NCI-H2196 treated with DMSO at 0.1 percent for 48 hours (cell line): ENCODE measurements at regions not wholly inside any gene's neighbourhood (a gene's known extent, or its start where the extent isn't known, plus 50 kb on each side); places are given as distances from the start of the nearest gene placed in this dataset.

Source experiments
- DNase-seq: peaks from one replicate; lab custom pipeline; 2025; ENCODE audit not compliant: unreplicated experiment; lab: John Stamatoyannopoulos, UW

DNA sequence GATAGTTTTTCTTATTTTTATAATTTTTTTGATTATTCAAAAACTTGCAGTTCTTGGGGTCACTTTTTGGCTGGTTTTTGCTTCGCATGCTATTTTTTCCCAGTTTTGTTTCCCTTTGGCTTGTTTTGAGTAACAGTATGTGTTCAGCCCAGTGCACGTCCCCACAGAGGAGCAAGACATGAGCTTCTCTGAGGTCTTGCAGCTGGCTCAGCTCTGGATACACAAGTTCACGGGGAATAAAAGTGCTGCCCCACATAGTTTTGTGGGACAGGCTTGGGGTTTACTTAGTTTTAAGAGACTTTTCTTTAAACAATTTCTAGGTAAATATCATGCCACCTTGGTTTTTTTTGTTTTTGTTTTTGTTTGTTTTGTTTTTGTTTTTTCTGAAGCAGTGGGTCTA is 297.8 kb upstream of the IRX1 start:
- DNase-seq = no peak

DNA sequence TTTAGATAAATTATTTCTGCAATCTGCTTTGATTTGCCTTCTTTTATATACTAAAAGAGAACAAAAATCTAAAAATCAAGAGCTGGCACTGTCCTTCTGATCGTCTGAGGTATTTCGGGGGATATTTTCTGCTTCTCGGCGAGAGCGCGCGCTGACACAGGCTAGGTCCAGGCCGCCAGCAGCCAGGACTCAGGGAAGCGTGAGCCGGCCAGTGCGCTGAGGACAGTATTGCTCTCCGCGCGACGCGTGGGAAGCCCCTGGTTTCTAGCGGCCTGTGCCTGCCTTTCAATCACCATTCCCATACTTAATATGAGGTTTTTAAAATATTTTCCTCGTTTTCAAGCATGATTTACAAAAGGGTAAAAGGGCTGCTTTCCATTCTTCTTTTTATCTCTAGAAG is 307.3 kb upstream of the IRX1 start:
- no peak for DNase-seq

DNA sequence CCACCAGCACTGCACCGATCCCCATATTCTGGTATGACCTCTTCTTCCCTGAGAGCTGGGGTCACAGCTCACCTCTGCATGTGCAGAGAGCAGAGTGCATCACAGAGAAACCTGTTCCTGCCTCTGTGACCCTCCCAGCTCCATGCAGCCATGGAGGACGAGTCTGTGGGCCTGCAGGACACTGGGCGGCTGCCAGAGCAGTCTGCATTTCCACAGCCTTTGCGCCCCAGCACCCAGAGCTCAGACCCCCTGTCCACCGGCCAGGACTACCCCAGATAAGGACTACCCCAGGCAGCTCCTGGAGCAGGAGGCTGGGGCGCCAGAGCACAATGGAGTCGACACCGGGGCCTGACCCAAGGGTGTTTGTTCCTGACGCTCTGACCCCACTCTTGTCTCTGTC is 308.1 kb upstream of the IRX1 start:
- DNase-seq = no peak

DNA sequence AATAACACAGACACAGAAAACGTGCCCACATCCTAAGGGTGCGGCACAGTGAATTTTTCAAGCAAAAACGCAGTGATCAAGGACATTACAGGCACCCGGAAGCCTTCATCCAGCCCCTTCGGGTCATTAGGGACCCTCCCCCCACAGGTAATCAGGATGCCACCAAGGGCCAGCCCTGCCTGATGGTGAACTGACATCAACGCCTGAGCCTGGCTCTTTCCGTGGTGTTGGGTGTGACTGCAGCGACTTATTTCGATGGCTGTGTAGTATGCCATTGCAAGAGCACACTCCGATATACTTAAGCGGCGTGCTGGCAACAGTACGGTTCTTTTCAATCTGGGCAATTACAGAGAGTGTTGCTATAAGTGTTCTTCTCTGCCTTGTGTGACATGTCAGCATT is 310.0 kb upstream of the IRX1 start:
- DNase-seq = no peak

DNA sequence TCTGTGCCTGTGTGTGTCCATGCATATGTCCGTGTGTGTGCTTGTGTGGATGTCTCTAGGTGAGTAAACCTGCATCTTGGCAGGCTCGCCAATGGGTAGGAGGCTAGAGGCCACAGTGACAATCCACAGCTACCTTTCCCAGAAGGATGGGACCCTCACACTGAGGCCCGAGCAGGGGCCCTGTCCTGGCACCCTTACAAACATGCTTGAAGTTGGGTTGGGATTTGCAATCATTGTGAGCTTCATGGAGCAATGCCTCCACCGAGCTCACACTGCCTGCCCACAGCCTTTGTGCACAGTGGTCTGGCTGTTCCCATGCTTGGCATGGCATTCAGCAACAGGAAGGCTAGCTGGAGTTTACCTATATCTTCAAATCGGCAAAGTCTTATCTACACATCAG is 311.1 kb upstream of the IRX1 start:
- no peak for DNase-seq

DNA sequence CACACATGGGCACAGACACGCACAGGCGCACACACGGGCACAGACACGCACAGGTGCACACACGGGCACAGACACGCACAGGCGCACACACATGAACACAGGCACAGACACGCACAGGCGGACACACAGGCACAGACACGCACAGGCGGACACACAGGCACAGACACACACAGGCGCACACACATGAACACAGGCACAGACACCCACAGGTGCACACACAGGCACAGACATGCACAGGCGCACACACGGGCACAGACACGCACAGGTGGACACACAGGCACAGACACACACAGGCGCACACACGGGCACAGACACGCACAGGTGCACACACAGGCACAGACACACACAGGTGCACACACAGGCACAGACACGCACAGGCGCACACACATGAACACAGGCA is 312.8 kb upstream of the IRX1 start:
- no peak for DNase-seq

DNA sequence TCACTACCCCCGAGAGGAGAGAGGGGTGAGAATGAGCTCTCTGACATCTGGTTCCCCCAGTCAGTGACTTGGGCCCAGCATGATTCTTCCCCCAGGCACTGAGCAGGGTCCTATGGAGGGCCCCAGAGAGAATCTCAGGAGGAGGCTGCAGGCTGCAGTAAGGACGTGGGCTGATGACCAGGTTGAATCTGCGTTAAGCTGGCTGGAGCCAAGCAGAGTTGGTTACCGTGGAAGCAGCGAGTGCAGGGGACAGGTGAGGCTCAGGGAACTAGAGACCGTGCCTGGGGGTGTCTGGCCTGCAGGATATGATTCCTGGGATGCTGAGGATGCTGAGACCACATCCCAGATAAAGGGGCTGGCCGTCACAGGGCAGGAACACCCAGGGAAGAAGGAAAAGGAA is 314.3 kb upstream of the IRX1 start:
- DNase-seq = no peak

DNA sequence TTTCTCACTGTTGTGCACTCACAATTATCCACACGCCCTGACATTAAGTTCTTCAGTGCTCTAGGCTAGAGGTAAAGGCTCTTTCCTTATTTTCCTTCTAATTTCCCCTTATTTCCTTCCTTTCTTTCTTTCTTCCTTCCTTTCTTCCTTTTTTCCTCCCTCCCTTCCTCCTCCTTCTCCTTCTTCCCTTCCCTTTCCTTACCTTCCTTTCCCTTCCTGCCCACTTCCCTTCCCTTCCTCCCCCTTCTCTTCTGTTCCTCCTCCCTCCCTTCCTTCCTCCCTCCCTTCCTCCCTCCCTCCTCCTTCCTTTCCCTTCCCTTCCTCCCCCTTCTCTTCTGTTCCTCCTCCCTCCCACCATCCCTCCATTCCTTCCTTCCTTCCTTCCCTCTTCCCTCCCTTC is 317.0 kb upstream of the IRX1 start:
- DNase-seq = no peak

DNA sequence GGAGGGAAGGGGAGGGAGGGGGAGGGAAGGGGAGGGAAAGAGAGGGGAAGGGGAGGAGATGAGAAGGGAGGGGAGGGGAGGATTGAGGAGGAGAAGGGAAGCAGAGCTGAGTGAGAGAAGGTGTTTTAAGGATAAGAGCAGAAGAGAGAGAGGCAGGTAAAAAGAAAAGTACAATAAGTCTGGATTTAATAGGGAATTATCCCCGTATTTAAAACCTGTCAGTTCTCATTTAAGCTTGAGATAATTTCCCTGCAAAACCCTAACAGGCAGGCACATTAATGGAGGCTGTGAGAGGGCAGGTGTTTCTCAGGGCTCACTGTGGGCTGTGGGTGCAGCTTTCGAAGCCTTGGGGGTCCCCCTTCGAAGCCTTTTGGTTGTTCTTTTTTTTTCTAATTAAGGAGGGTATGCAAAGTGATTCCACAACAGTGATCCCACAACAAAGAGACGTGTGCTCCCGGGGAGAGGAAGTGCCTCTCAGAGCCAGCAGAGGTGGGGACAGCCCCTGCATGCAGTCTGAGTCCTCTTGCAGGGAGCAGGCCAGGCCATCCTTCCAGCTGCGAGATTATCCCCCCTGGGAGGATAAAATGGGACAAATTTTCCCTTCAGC is 317.9 kb upstream of the IRX1 start:
- DNase-seq = no peak

DNA sequence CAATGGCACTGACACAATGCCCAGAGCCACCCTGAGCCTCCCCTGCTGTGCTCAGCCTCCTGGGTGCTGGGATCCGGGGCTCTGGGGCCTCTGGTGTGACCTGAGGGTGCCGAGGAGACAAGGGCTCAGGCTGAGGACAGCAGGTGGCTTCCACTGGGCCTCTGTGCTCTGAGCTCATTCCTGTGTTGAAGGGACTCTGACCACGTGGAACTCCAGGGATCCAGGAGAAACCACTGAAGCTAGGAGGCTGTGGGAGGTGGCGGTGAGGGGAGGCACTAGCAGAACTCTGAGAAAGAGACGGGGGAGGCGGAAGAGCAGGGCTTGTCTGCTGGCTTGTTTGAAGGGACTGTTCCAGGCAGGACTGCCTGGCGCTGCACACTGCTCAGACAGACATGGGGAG is 318.7 kb upstream of the IRX1 start:
- no peak for DNase-seq

DNA sequence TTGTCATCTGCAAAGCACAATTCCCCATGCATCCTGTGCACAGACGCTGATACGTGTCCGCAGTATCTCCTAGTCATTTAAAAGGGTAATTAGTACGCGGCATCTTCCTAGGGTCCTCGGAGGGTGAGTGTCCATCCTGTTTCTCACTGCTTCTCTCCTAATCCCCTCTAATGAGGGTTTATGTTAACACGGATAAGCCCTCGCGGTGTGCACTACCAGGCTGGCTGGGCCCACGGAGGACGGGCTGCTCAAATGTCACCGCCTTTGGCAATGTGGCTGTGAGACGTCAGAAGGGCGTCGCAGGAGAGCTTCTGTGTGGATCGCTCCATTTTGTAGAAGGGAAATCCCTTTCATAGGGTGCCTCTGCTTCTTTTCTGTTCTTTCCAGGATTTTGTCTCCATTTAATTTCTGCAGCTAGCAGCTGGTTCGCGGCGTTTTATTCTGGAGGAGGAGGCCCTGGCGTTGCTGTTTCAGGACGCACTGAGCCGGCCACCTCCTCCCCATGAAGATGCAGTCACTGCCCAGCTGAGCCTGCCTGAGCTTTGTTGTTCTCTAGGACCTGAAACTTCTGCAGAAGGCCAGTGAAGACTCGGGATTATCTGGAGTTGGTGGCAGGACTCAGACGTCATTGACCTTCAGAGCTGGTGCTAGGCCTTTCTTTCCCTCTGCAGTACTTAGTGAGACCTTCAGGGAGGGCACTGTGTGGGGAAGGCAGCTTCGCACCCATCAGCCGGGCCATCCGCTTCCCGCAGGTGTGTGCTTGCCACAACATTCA is 326.1 kb upstream of the IRX1 start:
- DNase-seq = no peak

DNA sequence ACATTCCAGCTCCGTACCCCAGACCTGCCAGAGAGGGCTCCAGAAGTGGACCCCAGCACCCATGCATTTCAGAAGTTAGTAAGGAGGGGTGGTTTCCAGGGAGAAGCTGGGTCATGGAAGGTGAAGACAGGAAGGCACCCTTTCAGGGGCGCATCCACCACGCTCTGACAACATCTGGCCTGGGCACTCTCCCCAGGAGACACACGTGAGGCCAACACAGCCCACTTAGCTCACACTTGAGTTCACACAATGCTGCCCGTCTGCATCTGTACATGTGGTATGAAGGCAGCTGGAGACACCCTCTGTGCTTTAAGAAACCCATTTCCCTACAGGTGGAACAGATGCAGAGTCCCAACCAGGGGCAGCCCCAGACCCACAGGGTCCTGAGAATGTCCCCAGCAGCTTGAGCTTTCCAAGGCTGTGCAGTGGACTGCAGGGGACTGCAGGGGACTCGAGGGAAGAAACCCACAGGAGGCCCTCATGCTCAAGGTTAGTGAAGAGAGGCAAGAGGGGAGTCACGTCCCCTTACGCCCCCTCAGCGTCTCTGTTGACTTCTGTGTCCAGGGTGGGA is 326.8 kb upstream of the IRX1 start:
- no peak for DNase-seq

DNA sequence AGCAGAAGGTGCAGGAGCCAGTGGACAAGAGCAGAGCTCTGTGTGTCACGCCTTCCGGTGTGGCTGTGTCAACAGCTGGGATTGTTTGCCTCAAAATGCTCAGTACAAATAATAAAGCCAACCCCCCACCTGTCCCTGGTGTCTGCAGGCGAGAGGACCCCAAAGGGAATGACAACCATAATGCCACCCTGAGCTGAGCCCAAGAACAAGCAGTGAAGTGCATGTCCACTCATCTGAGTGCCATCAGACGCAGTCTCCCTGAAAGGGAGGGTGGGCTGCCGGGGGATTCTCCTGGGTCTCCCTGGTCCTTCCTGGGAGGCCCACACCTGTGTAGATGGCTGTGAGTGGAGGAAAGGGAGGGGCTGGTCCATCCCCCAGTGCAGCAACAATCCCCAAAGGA is 328.8 kb upstream of the IRX1 start:
- no peak for DNase-seq

DNA sequence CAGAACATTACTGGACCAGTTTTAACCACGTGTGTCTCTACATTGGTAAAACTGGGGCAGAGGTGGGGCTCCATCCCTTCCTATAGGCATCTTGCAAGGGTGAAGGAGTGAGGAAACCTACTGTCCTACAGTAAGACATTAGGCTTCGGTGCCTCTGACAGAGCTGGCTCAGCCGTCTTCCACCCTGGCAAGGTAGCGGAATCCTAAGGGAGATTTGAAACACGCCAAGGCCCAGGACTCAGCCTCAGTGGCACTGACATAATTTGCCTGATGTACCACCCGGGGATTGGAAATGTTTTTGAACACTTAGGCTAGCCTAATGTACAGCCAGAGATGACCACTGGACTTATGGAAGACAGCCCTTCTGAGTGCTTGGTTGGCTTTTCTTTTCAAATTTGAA is 329.7 kb upstream of the IRX1 start:
- DNase-seq = no peak

DNA sequence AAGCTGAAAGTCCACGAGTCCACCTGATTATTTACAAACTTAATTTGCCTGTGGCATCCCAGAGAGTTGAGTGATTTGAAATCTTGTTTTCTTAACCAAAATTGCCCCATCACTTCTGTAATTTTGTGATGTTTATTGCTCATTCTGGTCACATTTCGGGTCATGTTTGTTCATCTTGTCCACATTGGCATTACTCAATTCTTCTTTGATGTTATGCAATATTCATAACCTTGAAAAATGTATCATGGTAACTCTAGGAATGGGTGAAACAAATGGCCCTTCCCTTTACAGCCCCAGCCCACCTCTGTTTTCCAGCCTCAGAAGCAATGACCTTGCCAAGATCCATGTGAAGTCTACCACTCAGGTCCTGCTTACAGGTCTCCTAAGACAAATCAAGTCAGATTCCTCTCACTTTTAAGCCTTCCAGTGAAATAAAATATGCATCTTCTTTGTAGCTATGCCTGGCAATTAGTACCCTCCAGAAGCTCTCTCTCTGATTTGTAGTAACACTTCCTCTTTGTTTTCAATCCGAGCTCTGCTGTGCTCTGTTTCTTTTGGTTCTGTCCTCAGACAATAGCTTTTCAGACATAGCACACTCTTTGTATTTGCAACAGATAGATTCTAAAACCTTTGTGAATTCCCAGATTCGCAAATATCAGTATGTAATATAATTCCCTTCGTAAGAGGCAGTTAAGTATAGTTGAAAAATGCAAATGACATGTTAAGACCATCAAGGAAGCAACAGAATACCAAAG is 330.3 kb upstream of the IRX1 start:
- DNase-seq = no peak

DNA sequence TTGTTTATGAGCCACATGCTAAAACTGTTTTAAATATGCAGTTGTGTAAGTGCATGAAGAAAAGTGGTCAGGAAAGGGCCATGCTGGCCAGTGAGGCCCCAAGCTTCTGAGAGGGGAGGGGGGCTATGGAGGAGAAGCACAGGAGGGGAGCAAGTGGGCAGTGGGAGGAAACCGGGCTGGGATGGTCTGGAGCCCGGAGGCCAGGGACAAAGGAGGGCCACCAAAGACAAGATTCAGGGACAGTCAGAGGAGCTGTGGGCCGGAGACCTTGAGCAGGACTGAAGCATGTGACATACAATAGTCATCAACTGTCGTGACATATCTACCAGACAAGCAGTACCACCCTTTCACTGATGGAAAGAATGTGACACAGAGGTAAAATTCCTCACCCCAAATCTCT is 333.2 kb upstream of the IRX1 start:
- no peak for DNase-seq

DNA sequence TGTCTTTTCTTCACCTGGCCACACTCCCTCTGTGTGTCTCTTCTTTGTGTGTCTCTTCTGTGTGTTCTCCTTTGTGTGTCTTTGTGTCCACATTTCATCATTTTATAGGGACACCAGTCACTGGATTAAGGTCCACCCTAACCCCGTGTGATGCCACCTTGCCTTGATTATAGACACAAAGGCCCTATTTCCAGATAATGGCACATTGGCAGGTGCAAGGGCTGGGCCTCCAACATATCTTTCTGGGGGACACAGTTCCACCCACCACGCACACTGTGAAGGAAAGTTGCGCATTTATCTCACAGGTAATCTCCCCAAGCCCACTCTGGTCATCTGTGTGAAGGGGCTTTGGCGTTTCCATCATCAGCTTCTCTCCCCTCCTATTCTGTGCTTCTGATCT is 334.6 kb upstream of the IRX1 start:
- no peak for DNase-seq

DNA sequence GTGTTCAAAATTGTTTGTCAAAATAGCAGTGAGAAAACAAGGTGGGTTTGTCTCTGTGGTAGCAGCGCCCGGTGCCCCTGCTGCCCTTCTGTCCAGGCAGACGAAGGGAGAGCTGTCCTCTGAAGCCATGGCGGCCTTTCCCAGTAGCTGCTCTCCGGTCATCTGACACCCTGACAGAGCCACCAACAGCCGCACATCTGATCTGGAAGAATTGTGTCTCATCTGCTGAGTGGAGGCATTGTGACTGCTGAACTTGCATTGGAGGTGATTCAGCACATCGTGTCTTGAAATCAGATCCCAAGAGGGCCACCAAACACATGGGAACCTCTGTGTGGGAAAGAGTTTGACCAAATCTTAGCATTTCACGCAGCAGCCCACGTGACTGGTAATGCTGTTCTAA is 337.6 kb upstream of the IRX1 start:
- no peak for DNase-seq

DNA sequence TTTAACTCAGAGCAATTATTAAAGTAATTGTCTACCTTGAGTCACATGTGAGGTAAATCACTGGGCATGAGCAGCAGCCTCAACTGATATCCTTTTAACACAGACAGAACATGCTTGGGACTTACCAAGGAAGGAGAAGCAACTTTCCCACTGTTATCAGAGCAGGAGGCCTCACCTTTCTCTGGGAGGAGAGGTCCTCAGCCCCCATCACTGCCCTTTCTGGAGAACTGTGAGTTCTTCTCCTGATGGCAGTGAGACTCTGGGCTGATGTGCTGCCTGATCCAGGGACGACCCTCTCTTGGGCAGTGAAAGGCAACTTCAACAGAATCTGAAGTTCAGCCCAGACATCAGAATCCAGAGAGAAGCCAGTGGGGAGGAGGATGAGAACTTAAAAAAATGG is 343.4 kb upstream of the IRX1 start:
- no peak for DNase-seq

DNA sequence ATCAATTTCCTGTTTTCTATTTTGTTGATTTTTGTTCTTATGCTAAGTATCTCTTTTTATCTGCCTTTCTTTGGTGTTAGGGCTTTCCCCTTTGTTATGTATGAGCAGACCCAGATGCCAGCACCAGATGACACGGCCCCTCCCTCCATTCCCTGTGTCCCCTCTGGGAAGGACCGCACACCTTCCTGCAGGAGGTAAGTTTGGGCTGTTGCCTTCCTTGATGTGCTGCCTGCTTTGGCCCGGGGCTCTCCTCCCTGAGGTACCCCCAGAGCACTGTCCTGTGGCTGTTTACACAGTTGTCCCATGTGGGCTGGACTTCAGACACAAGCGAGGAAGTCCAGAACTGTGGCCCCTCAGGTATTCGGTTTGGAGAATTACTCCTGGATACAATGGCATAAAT is 343.8 kb upstream of the IRX1 start:
- DNase-seq = no peak

DNA sequence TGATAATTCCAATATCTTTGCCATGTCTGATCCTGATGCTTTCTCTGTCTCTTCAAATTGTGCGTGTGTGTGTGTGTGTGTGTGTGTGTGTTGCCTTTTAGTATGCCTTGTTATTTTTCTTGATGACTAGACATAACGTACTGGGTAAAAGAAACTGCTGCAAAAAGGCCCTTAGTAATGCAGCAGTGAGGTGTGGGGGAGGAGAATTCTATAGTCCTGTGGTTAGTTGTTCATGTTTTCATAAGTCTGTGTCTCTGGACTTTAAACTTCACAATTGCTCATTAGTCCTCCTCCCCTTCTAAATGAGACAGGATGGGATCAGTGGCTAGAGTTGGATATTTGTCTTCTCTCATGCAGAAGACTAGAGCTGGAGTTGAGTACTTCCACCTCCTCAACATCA is 346.2 kb upstream of the IRX1 start:
- DNase-seq = no peak

DNA sequence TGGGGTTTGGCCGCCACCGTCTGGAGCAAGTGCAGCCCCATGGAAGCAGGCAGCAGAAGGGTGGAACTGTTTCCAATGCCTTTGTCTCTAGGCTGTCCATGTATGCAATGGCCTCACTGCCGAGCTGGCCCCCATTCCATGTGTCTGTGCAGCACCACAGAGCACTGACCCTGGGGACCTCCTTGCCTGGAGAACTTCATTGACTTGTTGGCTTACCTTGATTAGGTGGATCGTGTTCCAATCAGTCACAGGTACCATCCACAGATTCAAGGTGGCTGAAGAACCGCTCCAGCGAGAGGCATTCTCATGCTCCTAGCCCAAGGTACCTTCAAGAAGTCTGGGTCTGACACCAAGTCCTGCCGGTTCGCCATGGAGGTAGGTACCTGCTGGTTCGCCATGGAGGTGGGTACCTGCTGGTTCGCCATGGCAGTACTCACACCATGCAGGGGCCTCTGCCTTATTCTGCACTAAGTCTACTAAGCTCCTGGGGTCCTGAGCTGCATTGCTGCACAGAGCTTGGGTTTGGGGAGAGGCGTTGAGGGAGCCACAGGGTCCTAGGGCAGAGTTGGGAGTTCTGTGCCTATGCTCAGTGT is 358.3 kb upstream of the IRX1 start:
- no peak for DNase-seq
